Erythroblast (primary cell): ENCODE measurements at regions not wholly inside any gene's neighbourhood (a gene's known extent, or its start where the extent isn't known, plus 50 kb on each side); places are given as distances from the start of the nearest gene placed in this dataset.

Source experiments
- GATA1 ChIP-seq: IDR thresholded peaks from 2 replicates; pipeline ENCODE4 v1.6.1; 2011; ENCODE audit warnings: low read depth, mild to moderate bottlenecking, control low read depth, low read length, moderate library complexity
- POLR2A ChIP-seq: IDR thresholded peaks from 2 replicates; pipeline ENCODE4 v1.6.1; 2011; ENCODE audit warnings: mild to moderate bottlenecking, low read length

DNA sequence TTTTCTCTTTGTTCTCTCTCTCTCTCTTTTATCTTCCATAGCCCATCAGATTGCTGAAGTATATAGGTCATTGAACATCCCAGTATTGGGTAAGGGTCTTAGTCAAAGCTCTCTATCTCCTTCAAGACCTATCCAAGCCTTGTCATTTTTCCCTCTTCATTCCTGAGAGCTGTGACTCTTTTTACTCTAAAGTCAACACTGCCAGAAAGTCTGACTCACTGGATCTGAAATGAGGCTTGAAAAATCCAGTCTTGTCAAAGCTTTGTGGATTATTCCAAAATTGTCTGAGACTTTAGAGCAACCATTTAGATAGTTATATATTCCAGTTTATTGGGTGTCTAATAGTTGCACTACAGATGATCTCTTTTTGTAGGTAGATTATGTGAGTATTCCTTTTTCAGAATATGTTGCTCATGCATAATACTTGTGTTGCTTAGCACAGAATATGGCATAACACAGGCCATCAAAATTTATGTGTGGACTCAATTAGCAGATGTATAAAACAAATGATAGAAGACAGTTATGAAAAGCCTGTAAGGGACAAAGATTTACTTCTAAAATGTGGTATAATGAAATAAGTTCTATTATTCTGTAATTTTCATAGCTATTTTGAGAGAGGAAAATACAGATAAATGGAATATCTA, 389.3 kb upstream of the PCDH9 start:
- TF ChIP-seq POLR2A (no peak), GATA1 (no peak)
